ENCODE measurements at regions not wholly inside any gene's neighbourhood (a gene's known extent, or its start where the extent isn't known, plus 50 kb on each side); places are given as distances from the start of the nearest gene placed in this dataset.

- H3K4me2 ChIP-seq (ENCODE audit: low read length), result no peak overlapping the region
- H4K12ac ChIP-seq (ENCODE audit: low read depth, low read length), result no peak overlapping the region
- H2BK120ac ChIP-seq (ENCODE audit: insufficient read depth, low read length, poor library complexity), result no peak overlapping the region
- H3K14ac ChIP-seq (ENCODE audit: low read length), result no peak overlapping the region
- H3K4me1 ChIP-seq (ENCODE audit: control insufficient read depth in 1 of 2, insufficient read depth in 2 of 2, low read length in 2 of 2), result no peaks in the 10 kb centered on the region
- H4K8ac ChIP-seq (ENCODE audit: low read depth, low read length), result no peak overlapping the region
- no peak overlapping the region for H3K4ac ChIP-seq (ENCODE audit: low read depth, low read length)
- H3K9ac ChIP-seq (ENCODE audit: low read length), result no peak overlapping the region
- H3K23ac ChIP-seq (ENCODE audit: low read length), result no peak overlapping the region
- H3K36me3 ChIP-seq (ENCODE audit: control insufficient read depth in 1 of 2, insufficient read depth in 2 of 2, low read length in 2 of 2), result no peaks in the 10 kb centered on the region
- H3K27ac ChIP-seq (ENCODE audit: low read depth, low read length), result no peak overlapping the region
- H3K4me3 ChIP-seq (ENCODE audit: low read depth, low read length), result no peak overlapping the region
- H3K18ac ChIP-seq (ENCODE audit: low read length), result no peak overlapping the region
- no peak overlapping the region for H2BK5ac ChIP-seq (ENCODE audit: low read depth, low read length, poor library complexity)
- no peaks in the 10 kb centered on the region for H3K79me1 ChIP-seq (ENCODE audit: low read length)
- H2BK12ac ChIP-seq (ENCODE audit: low read length), result no peak overlapping the region
- no peaks in the 10 kb centered on the region for H3K79me2 ChIP-seq (ENCODE audit: control insufficient read depth, insufficient read depth, low read length, poor library complexity)
- H2AK5ac ChIP-seq (ENCODE audit: low read length), result no peak overlapping the region
- H3K27me3 ChIP-seq (ENCODE audit: insufficient read depth, low read length), result no peaks in the 10 kb centered on the region
- H2AFZ ChIP-seq (ENCODE audit: insufficient read depth, low read length, poor library complexity), result no peak overlapping the region
- H4K91ac ChIP-seq (ENCODE audit: low read depth, low read length), result no peak overlapping the region
- H3K9me3 ChIP-seq (ENCODE audit: insufficient read depth, low read depth, low read length), result no peaks in the 10 kb centered on the region
- DNase-seq, result peak in 1 of 2 donors; percentile 57
- no CpG with 5 or more reads among the region's 4 CpGs for WGBS (ENCODE audit: extremely low coverage, insufficient coverage, insufficient read length)
Measured at GRCh38 chr18:64311859-64312258, 163.0 kb upstream of the LINC00305 start.

DNA sequence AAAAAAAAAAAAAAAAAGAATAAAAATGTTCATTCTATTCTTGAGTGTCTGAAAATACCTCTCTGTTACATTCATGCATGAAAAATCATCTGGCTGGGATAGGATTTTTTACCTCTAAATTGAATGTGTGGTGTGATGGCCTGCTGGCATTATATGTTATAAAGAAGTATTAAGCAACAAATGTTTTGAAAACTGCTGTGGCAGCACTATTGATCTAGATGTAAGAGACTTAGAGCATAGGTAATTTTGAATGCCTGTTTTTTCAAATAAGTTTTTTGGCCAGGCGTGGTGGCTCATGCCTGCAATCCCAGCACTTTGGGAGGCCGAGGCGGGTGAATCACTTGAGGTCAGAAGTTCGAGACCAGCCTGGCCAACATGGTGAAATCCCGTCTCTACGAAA lies 147.0 kb upstream of the LINC00305 start:
- no CpG with 5 or more reads among the region's 6 CpGs for WGBS (ENCODE audit: extremely low coverage, insufficient coverage, insufficient read length)
- Histone ChIP-seq H4K91ac (ENCODE audit: low read depth, low read length) (no peak overlapping the region), H3K36me3 (ENCODE audit: control insufficient read depth in 1 of 2, insufficient read depth in 2 of 2, low read length in 2 of 2) (no peaks in the 10 kb centered on the region), H2AK5ac (ENCODE audit: low read length) (no peak overlapping the region), H3K9ac (ENCODE audit: low read length) (no peak overlapping the region), H2AFZ (ENCODE audit: insufficient read depth, low read length, poor library complexity) (no peak overlapping the region), H3K4me1 (ENCODE audit: control insufficient read depth in 1 of 2, insufficient read depth in 2 of 2, low read length in 2 of 2) (no peaks in the 10 kb centered on the region), H4K12ac (ENCODE audit: low read depth, low read length) (no peak overlapping the region), H3K18ac (ENCODE audit: low read length) (no peak overlapping the region), H3K79me2 (ENCODE audit: control insufficient read depth, insufficient read depth, low read length, poor library complexity) (no peaks in the 10 kb centered on the region), H3K4me3 (ENCODE audit: low read depth, low read length) (no peak overlapping the region), H3K14ac (ENCODE audit: low read length) (no peak overlapping the region), H3K4me2 (ENCODE audit: low read length) (no peak overlapping the region), H2BK120ac (ENCODE audit: insufficient read depth, low read length, poor library complexity) (no peak overlapping the region), H3K27me3 (ENCODE audit: insufficient read depth, low read length) (no peaks in the 10 kb centered on the region), H3K9me3 (ENCODE audit: insufficient read depth, low read depth, low read length) (no peaks in the 10 kb centered on the region), H4K8ac (ENCODE audit: low read depth, low read length) (no peak overlapping the region), H2BK12ac (ENCODE audit: low read length) (no peak overlapping the region), H2BK5ac (ENCODE audit: low read depth, low read length, poor library complexity) (no peak overlapping the region), H3K4ac (ENCODE audit: low read depth, low read length) (no peak overlapping the region), H3K79me1 (ENCODE audit: low read length) (no peaks in the 10 kb centered on the region), H3K23ac (ENCODE audit: low read length) (no peak overlapping the region), H3K27ac (ENCODE audit: low read depth, low read length) (no peak overlapping the region)
- DNase-seq, result no peak

DNA sequence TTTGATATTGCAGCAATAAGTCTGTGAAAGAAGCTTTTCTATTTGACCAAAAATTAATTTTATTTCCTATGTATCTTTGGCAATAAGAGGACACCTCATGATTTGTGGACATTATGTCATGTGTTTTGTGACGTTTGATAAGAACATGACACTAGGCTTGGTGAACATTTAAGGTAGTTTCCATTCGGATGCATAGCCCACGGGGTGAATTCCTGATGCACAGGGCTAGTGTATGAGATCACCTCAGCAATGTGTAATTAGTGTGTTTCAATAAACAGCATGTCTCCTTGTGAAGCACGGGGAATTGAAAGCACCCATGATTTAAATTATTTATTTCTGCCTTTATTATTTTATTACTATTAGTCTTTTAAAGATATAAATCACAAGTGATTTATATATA lies 146.1 kb upstream of the LINC00305 start:
- no peak overlapping the region for H2BK12ac ChIP-seq (ENCODE audit: low read length)
- no CpG with 5 or more reads among the region's 4 CpGs for WGBS (ENCODE audit: extremely low coverage, insufficient coverage, insufficient read length)

DNA sequence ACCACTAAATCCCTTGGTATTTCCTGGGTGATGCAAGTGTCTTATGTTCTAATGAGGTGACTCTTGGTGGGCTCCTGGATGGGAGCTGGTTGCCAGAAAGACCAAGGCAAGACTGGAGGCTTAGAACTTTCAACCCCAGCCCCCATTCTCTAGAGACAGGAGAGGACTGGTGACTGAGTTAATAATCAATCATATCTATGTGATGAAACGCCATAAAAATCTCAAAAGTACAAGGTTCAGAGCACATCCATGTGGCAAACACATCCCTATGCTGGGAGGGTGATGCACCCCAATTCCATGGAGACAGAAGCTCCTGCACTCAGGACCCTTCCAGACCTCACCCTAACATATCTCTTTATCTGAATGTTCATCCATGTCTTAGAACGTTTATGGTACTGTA lies 139.5 kb upstream of the LINC00305 start:
- no peak overlapping the region for H4K8ac ChIP-seq (ENCODE audit: low read depth, low read length)
- no peaks in the 10 kb centered on the region for H3K79me1 ChIP-seq (ENCODE audit: low read length)
- no peak overlapping the region for H3K14ac ChIP-seq (ENCODE audit: low read length)
- H3K4ac ChIP-seq (ENCODE audit: low read depth, low read length), result no peak overlapping the region
- H3K79me2 ChIP-seq (ENCODE audit: control insufficient read depth, insufficient read depth, low read length, poor library complexity), result no peaks in the 10 kb centered on the region
- WGBS (ENCODE audit: extremely low coverage, insufficient coverage, insufficient read length), result no CpG with 5 or more reads among the region's 2 CpGs
- no peak for DNase-seq
- H2BK5ac ChIP-seq (ENCODE audit: low read depth, low read length, poor library complexity), result no peak overlapping the region
- no peak overlapping the region for H3K18ac ChIP-seq (ENCODE audit: low read length)
- H3K27ac ChIP-seq (ENCODE audit: low read depth, low read length), result no peak overlapping the region
- H2AK5ac ChIP-seq (ENCODE audit: low read length), result no peak overlapping the region
- H2AFZ ChIP-seq (ENCODE audit: insufficient read depth, low read length, poor library complexity), result no peak overlapping the region
- no peak overlapping the region for H3K9ac ChIP-seq (ENCODE audit: low read length)
- no peak overlapping the region for H4K12ac ChIP-seq (ENCODE audit: low read depth, low read length)
- H4K91ac ChIP-seq (ENCODE audit: low read depth, low read length), result no peak overlapping the region
- no peak overlapping the region for H3K4me2 ChIP-seq (ENCODE audit: low read length)
- no peak overlapping the region for H3K23ac ChIP-seq (ENCODE audit: low read length)
- no peaks in the 10 kb centered on the region for H3K4me1 ChIP-seq (ENCODE audit: control insufficient read depth in 1 of 2, insufficient read depth in 2 of 2, low read length in 2 of 2)
- H3K27me3 ChIP-seq (ENCODE audit: insufficient read depth, low read length), result no peaks in the 10 kb centered on the region
- no peak overlapping the region for H2BK12ac ChIP-seq (ENCODE audit: low read length)
- no peak overlapping the region for H3K4me3 ChIP-seq (ENCODE audit: low read depth, low read length)
- no peaks in the 10 kb centered on the region for H3K36me3 ChIP-seq (ENCODE audit: control insufficient read depth in 1 of 2, insufficient read depth in 2 of 2, low read length in 2 of 2)
- no peaks in the 10 kb centered on the region for H3K9me3 ChIP-seq (ENCODE audit: insufficient read depth, low read depth, low read length)
- no peak overlapping the region for H2BK120ac ChIP-seq (ENCODE audit: insufficient read depth, low read length, poor library complexity)

More for the DNA sequence above, 146.1 kb upstream of the LINC00305 start:
- no peaks in the 10 kb centered on the region for H3K79me2 ChIP-seq (ENCODE audit: control insufficient read depth, insufficient read depth, low read length, poor library complexity)
- no peak overlapping the region for H3K4me2 ChIP-seq (ENCODE audit: low read length)
- no peak overlapping the region for H3K18ac ChIP-seq (ENCODE audit: low read length)
- no peak overlapping the region for H3K4ac ChIP-seq (ENCODE audit: low read depth, low read length)
- H4K8ac ChIP-seq (ENCODE audit: low read depth, low read length), result no peak overlapping the region
- no peak overlapping the region for H2BK5ac ChIP-seq (ENCODE audit: low read depth, low read length, poor library complexity)
- no peak overlapping the region for H3K23ac ChIP-seq (ENCODE audit: low read length)
- H2BK120ac ChIP-seq (ENCODE audit: insufficient read depth, low read length, poor library complexity), result no peak overlapping the region
- no peak overlapping the region for H2AK5ac ChIP-seq (ENCODE audit: low read length)
- no peak overlapping the region for H3K27ac ChIP-seq (ENCODE audit: low read depth, low read length)
- no peak overlapping the region for H3K9ac ChIP-seq (ENCODE audit: low read length)
- H4K91ac ChIP-seq (ENCODE audit: low read depth, low read length), result no peak overlapping the region
- H3K14ac ChIP-seq (ENCODE audit: low read length), result no peak overlapping the region
- no peaks in the 10 kb centered on the region for H3K79me1 ChIP-seq (ENCODE audit: low read length)
- H3K4me1 ChIP-seq (ENCODE audit: control insufficient read depth in 1 of 2, insufficient read depth in 2 of 2, low read length in 2 of 2), result no peaks in the 10 kb centered on the region
- H3K4me3 ChIP-seq (ENCODE audit: low read depth, low read length), result no peak overlapping the region
- no peaks in the 10 kb centered on the region for H3K36me3 ChIP-seq (ENCODE audit: control insufficient read depth in 1 of 2, insufficient read depth in 2 of 2, low read length in 2 of 2)
- no peak overlapping the region for H2AFZ ChIP-seq (ENCODE audit: insufficient read depth, low read length, poor library complexity)
- no peaks in the 10 kb centered on the region for H3K27me3 ChIP-seq (ENCODE audit: insufficient read depth, low read length)
- H4K12ac ChIP-seq (ENCODE audit: low read depth, low read length), result no peak overlapping the region
- no peak for DNase-seq
- no peaks in the 10 kb centered on the region for H3K9me3 ChIP-seq (ENCODE audit: insufficient read depth, low read depth, low read length)

Data from trophoblast cell (in vitro differentiated cells and primary cell).